ENCODE measurements at regions not wholly inside any gene's neighbourhood (a gene's known extent, or its start where the extent isn't known, plus 50 kb on each side); places are given as distances from the start of the nearest gene placed in this dataset.

DNA sequence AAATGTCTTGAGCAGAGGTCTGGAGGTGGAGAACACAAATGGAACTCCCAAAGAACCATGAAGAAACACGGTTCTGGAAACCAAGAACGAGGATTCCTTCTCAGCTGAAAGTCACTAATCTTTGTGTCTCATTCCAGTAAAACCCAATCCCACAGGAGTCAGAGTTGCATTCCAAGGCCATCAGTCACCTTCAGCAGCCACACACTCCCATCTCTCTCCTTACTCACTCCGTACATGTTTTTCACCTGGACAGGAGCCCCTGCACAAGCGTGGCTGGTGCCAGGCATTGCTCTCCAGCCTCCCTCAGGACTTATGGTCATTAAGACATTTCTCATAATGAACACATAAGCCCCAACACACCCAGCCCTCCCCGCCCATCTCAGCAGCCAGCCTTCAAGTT lies 175.4 kb upstream of the SIX2 start:
- in situ Hi-C loops (cut with HindIII; ENCODE audit: low sequenced_read_pairs), result no loop called here
- DNase-seq (ENCODE audit: low read depth), result peak; percentile 49
- H3K4me3 ChIP-seq (ENCODE audit: low read depth, low read length), result no peak overlapping the region
- TF ChIP-seq, protein P1, sequence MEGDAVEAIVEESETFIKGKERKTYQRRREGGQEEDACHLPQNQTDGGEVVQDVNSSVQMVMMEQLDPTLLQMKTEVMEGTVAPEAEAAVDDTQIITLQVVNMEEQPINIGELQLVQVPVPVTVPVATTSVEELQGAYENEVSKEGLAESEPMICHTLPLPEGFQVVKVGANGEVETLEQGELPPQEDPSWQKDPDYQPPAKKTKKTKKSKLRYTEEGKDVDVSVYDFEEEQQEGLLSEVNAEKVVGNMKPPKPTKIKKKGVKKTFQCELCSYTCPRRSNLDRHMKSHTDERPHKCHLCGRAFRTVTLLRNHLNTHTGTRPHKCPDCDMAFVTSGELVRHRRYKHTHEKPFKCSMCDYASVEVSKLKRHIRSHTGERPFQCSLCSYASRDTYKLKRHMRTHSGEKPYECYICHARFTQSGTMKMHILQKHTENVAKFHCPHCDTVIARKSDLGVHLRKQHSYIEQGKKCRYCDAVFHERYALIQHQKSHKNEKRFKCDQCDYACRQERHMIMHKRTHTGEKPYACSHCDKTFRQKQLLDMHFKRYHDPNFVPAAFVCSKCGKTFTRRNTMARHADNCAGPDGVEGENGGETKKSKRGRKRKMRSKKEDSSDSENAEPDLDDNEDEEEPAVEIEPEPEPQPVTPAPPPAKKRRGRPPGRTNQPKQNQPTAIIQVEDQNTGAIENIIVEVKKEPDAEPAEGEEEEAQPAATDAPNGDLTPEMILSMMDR (IDR thresholded peaks at IDR 0.05; ENCODE audit: low read depth, low read length, missing control alignments), result no peak

DNA sequence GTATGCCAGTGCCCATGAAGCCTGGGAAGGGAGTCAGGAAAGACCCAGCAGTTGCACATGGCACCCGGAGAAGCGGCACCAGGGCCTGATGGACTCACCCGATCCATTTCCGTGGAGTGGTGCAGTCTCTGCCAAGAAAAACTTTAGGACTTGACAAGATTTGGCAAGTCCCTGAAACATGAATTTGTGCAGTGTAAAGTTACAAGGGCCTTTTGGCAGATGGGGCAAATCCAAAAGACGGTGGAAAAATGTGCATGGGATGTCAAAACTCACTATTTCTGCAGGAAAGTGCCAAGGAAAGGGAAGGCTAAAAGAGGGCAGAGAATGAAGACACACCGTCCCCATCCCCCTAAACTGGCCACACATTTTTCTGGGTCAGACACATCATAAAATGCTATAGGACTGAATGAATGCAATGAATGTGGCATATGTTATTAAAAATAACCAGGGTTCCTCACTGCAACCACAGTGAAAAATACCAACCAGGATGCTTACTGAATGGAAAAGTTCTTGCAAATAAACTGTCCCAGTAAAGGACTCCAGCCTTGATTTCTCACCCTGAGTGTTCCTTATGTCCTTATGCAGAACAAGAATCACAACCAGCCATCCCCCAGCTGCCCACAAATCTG lies 173.5 kb upstream of the SIX2 start:
- H3K4me3 ChIP-seq (ENCODE audit: low read depth, low read length), result no peak overlapping the region
- DNase-seq (ENCODE audit: low read depth), result no peak
- in situ Hi-C loops (cut with HindIII; ENCODE audit: low sequenced_read_pairs), result no loop called here

DNA sequence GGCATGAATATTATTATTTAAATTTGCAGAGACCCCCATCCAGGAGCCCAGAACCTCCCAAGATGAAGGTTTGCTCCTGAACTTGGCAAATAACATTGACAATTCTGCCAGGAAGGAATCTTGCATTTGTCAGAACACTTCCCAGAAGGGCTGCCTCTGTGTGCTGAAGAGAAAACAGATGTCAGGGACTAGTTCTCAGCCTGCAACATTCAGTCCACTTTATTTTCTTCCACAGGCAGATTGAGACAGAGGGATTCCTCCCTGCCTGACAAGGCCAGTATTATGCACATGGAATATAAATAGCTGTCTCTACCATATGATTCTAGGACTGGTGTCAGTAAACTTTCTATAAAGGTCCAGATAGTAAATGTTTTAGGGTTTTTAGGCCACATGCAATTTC lies 171.5 kb upstream of the SIX2 start:
- in situ Hi-C loops (cut with HindIII; ENCODE audit: low sequenced_read_pairs), result no loop called here
- TF ChIP-seq, protein P1 (IDR thresholded peaks at IDR 0.05; ENCODE audit: low read depth, low read length, missing control alignments), result no peak
- no peak overlapping the region for H3K4me3 ChIP-seq (ENCODE audit: low read depth, low read length)
- no peak for DNase-seq (ENCODE audit: low read depth)

More for the DNA sequence above, 173.5 kb upstream of the SIX2 start:
- TF ChIP-seq, protein P1 (IDR thresholded peaks at IDR 0.05; ENCODE audit: low read depth, low read length, missing control alignments), result no peak

DNA sequence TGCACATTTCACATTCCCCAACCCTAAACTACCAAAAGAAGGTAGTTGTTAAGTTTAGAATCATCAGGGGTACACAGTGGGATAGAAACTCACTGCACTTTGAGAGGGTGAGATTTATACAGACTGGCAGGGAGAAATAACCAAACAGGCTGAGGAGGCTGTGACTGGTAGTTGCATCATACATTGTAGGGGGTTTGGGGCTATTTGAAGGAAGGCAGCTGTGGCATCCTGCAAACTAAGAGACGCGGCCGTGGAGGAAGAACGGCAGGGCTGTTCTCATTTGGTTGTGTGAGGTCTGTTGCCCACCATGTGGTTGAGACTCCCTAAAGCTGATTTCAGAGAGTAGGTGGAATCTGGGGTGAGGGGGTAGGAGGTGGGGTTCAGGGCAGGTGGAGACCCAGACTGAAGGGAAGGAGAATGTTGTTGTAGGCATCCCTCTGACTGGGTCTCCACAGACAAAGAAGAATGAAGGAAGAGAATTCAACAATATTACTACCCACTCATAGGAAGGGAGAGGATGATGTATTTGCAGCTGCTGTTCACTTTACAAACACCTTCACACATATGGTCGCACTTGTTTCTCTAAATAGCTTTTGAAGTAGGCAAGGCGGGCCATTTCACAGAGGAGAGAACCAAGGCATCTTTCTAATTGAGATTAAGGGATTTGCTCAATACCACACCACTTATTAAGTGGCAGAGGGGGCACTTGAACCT lies 170.9 kb upstream of the SIX2 start:
- no peak overlapping the region for H3K4me3 ChIP-seq (ENCODE audit: low read depth, low read length)
- in situ Hi-C loops (cut with HindIII; ENCODE audit: low sequenced_read_pairs), result no loop called here
- TF ChIP-seq, protein P1 (IDR thresholded peaks at IDR 0.05; ENCODE audit: low read depth, low read length, missing control alignments), result no peak
- no peak for DNase-seq (ENCODE audit: low read depth)

DNA sequence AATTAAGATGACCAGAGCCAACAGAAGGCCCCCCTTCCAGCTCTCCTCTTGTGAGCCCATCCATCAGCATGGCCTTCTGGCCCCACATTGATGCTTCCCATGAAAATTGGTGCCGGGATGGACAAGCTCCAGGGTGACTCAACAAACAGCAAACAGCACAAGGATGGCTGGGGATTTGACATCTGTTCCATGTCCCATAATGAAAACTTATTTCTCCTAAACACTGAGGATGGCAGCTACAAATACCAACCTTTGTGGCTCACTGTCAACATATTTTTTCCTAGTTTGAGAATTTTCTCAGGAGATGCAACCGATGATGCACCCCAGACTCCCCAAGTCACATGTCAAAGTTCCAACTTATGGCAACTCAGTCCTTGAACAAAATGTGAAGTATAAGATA lies 169.6 kb upstream of the SIX2 start:
- in situ Hi-C loops (cut with HindIII; ENCODE audit: low sequenced_read_pairs), result no loop called here
- no peak overlapping the region for H3K4me3 ChIP-seq (ENCODE audit: low read depth, low read length)
- TF ChIP-seq, protein P1 (IDR thresholded peaks at IDR 0.05; ENCODE audit: low read depth, low read length, missing control alignments), result no peak
- no peak for DNase-seq (ENCODE audit: low read depth)

DNA sequence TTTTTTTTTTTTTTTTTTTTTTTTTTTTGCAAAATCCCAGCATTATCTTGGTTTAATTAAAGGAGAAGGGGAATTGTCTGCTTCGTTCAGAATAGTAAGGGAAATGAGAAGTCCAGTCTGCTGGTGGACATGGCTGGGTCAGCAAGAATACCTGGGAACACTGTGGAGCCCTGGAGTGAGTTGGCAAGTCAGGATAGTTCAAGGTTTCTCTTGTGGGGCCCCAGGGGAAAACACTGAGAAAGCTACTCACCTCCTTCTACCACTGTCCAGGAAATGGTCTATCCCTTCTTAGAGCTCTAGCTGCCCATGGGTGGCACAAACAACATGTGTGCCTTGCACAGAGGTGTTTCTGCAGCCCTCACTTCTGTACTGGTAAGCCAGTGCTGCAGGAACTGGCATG lies 169.1 kb upstream of the SIX2 start:
- no peak for DNase-seq (ENCODE audit: low read depth)
- in situ Hi-C loops (cut with HindIII; ENCODE audit: low sequenced_read_pairs), result no loop called here
- H3K4me3 ChIP-seq (ENCODE audit: low read depth, low read length), result no peak overlapping the region
- TF ChIP-seq, protein P1 (IDR thresholded peaks at IDR 0.05; ENCODE audit: low read depth, low read length, missing control alignments), result no peak
